Duodenal mucosa (tissue), 2 donors: ENCODE measurements at regions not wholly inside any gene's neighbourhood (a gene's known extent, or its start where the extent isn't known, plus 50 kb on each side); places are given as distances from the start of the nearest gene placed in this dataset.

Experiments used
- H3K27ac ChIP-seq: one replicate; pipeline ENCODE4 v1.7.0; 2013; ENCODE audit warnings: low read depth, low read length
- H3K27me3 ChIP-seq, 2 donors: one replicate each; pipeline ENCODE4 v1.7.0; 2013; ENCODE audit warnings: low read length in 2 of 2, control low read depth in 1 of 2; ENCODE audit not compliant: insufficient read depth in 2 of 2, control insufficient read depth in 1 of 2
- H3K36me3 ChIP-seq, 2 donors: one replicate each; pipeline ENCODE4 v1.7.0; 2013; ENCODE audit warnings: low read length in 2 of 2, control low read depth in 1 of 2; ENCODE audit not compliant: insufficient read depth in 2 of 2, control insufficient read depth in 1 of 2
- H3K4me1 ChIP-seq, 2 donors: one replicate each; pipeline ENCODE4 v1.7.0; 2013; ENCODE audit warnings: low read length in 2 of 2, control low read depth in 1 of 2; ENCODE audit not compliant: insufficient read depth in 2 of 2, control insufficient read depth in 1 of 2
- H3K4me3 ChIP-seq, 2 donors: one replicate each; pipeline ENCODE4 v1.7.0; 2013; ENCODE audit warnings: low read length in 2 of 2, low read depth in 1 of 2
- H3K9ac ChIP-seq, 2 donors: one replicate each; pipeline ENCODE4 v1.7.0; 2013; ENCODE audit warnings: low read length in 2 of 2, low read depth in 1 of 2
- H3K9me3 ChIP-seq, 2 donors: one replicate each; pipeline ENCODE4 v1.7.0; 2013; ENCODE audit warnings: low read length in 2 of 2, control low read depth in 1 of 2; ENCODE audit not compliant: control insufficient read depth in 1 of 2

DNA sequence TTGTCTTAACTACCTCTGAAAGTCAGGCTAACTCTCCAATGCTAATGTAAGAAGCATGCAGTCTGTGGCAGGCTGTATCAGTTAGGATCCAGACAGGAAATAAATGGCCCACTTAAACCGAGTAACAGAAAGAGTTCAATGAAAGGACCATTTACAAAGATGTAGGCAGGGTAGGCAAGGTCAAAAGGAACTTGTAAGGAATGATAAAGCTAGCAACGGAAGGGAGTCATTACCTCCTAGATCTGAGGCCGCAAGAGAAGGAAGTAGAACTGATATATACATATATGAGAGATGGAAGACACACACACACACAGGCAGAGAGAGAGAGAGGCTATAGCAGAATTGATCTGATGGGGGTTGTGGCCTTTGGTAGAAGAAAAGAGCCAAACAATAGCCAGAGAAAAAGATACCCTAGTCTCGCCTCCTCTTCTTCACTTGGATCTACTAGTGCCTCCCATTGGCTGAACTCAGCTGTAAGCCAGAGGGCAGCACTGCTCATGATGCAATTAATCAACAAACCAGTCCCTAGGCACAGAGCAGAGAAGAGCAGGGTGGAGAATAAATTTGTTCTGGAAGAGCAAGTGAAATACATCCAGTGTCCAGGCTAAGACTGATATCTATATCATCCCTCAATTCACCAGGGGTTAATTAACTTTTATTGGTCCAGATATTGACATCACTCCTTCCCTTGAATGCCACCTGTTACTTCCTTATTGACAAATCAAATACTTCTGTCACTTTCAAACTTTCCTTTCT, 91.2 kb downstream of the LSMEM1 start:
- Histone ChIP-seq H3K9ac (no peak overlapping the region), H3K27me3 (no peaks in the 10 kb centered on the region), H3K36me3 (no peaks in the 10 kb centered on the region), H3K27ac (no peak overlapping the region), H3K4me1 (peaks cover 20 to 28% of the 10 kb centered on the region in 2 donors), H3K4me3 (peak overlapping the region; percentile 28 to 42), H3K9me3 (peaks cover 0 to 3% of the 10 kb centered on the region in 2 donors)

DNA sequence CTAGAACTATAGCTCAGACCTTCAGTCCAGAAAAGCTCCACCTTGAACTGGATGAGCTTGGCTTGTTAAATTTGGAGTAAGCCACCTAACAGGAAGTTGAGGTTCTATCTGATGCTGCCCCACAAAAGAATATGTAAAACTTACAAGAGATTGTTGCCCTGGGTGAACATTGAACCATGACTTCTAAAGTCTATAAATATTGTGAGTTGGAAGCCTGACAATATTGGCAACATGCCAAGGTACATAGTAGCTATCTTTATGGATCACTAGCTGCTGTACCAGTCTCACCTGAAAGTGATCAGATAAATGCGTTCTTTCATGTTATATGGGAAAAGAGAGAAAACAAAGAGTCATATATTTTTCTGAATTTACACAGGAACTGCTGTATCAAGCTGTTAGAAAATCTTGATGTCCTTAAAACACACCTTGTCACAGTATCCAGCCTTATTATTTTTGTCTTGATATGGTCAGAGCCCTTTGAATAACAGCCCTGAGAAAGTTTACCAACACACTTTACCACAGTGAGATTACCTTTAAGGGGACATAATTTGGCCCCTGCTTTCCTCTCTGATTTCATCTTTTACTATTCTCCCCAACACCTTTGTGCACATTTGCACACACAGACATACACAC, 92.0 kb downstream of the LSMEM1 start:
- Histone ChIP-seq H3K27ac (no peak overlapping the region), H3K36me3 (no peaks in the 10 kb centered on the region), H3K9me3 (peaks cover 0 to 3% of the 10 kb centered on the region in 2 donors), H3K9ac (no peak overlapping the region), H3K4me1 (peaks cover 16 to 23% of the 10 kb centered on the region in 2 donors), H3K27me3 (no peaks in the 10 kb centered on the region), H3K4me3 (no peak overlapping the region)

DNA sequence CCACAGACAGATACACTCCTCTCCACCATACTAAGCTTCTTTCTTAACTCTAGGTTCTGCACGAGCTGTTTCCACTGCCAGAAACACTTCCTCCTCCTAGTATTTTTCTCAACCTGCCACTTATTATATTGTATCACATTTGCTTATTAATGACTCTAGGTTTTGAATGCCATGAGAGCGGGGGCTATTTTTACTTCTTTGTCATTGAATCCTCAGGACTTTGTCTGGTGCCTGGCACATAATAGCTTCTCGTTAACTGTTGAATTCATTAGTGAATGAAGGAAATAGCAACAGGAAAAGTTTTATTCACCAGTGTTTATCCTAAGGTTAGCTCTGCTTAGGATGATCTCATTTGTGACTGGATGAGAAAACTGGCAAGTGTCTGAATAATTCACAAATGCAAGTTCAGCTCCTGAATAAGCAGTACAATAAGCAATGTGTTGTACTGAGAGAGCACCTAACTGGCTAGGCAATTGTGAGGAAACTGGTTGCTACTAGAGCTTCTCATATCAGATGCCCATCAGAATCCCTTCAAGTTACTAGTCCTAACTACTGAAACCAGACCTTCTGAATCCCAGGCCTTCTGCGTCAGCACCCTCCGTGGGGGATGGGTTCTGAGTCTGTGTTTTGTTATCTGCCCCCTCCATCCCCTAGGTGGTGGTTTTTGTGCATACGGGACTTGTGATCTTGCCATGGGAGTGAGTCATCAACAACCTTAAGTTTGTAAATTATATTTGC, 92.7 kb downstream of the LSMEM1 start:
- no peak overlapping the region for H3K9ac ChIP-seq
- no peaks in the 10 kb centered on the region for H3K27me3 ChIP-seq
- H3K9me3 ChIP-seq, result peaks cover 0 to 3% of the 10 kb centered on the region in 2 donors
- H3K27ac ChIP-seq, result no peak overlapping the region
- H3K36me3 ChIP-seq, result no peaks in the 10 kb centered on the region
- no peak overlapping the region for H3K4me3 ChIP-seq
- H3K4me1 ChIP-seq, result peaks cover 16 to 23% of the 10 kb centered on the region in 2 donors

DNA sequence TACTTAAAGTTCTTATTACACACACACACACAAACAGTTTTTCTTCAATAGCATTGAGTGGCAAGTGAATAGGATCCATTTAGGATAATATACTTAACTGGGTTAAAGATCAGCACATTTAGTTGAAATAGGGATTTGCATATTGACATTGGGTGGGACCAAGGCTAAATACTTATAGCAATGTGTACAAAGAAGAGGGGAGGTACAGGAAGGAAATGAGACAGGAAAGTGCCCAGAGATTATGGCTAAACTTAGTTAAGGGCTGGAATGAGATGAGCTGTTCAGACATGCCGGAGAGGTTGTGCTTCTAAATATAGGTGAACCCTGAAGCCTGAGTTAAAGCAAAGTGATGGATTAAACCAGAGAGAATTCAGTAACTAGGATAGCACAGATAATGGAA, 95.1 kb downstream of the LSMEM1 start:
- Histone ChIP-seq H3K9ac (no peak overlapping the region), H3K27ac (no peak overlapping the region), H3K4me3 (no peak overlapping the region), H3K4me1 (peaks cover 16 to 22% of the 10 kb centered on the region in 2 donors), H3K27me3 (no peaks in the 10 kb centered on the region), H3K36me3 (no peaks in the 10 kb centered on the region), H3K9me3 (peaks cover 9% of the 10 kb centered on the region in 2 donors)

DNA sequence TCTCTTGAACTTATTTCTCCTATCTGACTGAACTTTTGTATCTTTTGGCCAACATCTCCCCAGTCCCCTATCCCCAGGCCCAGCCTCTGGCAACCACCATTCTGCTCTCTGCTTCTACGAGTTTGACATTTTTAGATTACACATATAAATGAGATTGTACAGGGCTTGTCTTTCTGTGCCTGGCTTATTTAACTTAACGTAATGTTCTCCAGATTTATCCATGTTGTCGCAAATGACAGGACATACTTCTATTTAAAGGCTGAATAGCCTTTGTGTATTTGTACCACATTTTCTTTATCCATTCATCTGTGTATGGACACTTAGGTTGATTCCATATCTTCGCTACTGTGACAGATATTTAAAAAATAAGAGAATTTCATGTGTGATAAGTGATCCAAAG, 98.6 kb downstream of the LSMEM1 start:
- H3K27me3 ChIP-seq, result no peaks in the 10 kb centered on the region
- H3K36me3 ChIP-seq, result no peaks in the 10 kb centered on the region
- no peak overlapping the region for H3K4me3 ChIP-seq

DNA sequence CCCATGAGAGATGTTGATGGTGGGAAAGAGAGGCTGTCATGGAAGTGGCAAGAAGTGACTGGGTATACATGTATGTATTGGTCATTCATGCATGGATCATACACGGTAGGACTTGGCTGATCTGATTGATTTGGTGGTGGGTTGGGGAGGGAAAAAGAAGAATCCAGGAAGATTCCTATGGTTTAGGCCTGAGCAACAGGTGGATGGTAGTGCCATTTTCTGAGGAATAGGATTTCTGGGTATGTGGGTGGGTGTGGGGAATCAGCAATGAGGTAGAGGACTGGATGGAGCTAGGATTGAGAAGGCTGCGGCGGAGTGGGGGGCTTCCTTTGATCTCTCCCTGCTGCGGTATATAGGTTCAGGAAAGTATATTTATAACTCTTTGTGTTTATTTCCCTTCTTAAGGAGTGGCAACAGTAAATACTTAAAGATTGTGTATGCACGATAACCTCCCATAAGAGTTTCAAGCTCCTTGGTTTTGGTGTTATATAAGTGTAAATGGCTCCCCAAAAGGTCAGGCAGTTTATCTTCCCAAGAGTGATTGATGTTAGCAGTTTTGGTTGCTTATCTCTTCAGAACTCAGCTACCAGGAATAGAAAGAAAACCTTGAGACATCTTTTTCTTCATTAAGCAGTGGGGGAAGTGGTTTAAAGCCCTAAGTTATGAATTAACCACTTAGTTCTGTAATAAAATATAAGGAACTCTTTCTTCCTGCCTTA, 100.1 kb downstream of the LSMEM1 start:
- H3K9me3 ChIP-seq, result peaks cover 9% of the 10 kb centered on the region in 2 donors
- no peaks in the 10 kb centered on the region for H3K27me3 ChIP-seq
- H3K9ac ChIP-seq, result no peak overlapping the region
- peaks cover 0 to 16% of the 10 kb centered on the region in 2 donors for H3K4me1 ChIP-seq
- no peaks in the 10 kb centered on the region for H3K36me3 ChIP-seq
- H3K4me3 ChIP-seq, result no peak overlapping the region
- no peak overlapping the region for H3K27ac ChIP-seq

More for the DNA sequence above, 98.6 kb downstream of the LSMEM1 start:
- Histone ChIP-seq H3K27ac (no peak overlapping the region), H3K9ac (no peak overlapping the region), H3K9me3 (peaks cover 9% of the 10 kb centered on the region in 2 donors), H3K4me1 (peaks cover 0 to 16% of the 10 kb centered on the region in 2 donors)

DNA sequence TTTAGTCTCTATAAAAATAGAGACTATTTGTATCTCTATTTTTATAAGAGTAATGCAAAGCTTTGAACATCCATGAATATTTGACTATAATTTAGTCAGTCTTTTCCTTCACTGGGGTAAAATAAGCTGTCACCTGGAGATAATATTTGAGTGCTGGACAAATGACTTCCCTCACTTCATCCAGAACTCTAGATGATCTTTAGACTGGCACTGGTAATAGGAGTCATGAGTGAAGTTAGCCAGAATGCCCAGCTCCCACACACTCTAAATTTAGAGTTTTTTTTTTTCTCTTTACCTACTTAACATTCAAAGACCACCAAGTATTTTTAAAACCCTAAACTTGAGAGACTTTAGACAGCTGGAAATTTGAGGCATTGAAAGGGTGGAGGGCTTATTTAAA, 100.7 kb downstream of the LSMEM1 start:
- Histone ChIP-seq H3K9me3 (peaks cover 7 to 9% of the 10 kb centered on the region in 2 donors), H3K36me3 (no peaks in the 10 kb centered on the region), H3K4me3 (no peak overlapping the region), H3K27me3 (no peaks in the 10 kb centered on the region), H3K27ac (no peak overlapping the region), H3K4me1 (peaks cover 0 to 16% of the 10 kb centered on the region in 2 donors), H3K9ac (no peak overlapping the region)

DNA sequence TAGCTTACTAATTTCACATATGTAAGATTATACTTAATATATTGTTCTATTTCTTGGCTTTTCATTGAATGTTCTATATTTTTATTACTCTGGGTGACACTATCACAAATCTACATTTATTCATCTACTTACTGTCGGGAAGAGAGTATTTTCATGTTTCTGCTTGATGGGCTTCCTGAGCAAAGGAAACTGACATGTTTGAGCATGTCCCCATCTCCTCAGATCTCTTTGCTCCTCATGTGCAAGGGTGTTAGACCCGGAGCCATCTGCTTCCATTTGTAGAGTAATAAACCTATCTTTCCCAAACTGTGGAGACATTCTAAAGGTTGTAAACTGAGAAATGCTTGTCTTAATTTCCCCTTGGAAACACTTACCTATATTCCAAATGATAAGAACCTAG, 103.5 kb downstream of the LSMEM1 start:
- H3K36me3 ChIP-seq, result no peaks in the 10 kb centered on the region
- H3K4me3 ChIP-seq, result no peak overlapping the region
- H3K9ac ChIP-seq, result no peak overlapping the region

DNA sequence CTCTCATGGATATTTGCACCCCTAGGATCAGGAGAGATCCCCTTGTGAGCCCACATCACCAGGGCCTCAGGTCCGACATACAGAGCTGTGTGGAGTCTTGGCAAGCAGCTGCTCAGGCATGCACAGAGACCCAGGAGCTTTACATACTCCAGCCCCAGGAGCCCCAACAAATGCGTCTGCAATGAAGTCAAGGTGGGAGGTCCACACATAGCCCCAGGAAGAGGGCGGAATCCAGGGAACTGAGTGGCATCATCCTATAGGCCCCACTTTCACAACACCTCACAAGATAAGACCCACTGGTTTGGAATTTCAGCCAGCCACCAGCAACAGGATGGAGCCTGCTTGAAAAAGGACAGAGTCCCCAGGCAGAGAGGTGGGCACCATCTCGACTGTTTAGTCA, 106.7 kb downstream of the LSMEM1 start:
- H3K4me3 ChIP-seq, result no peak overlapping the region
- no peaks in the 10 kb centered on the region for H3K4me1 ChIP-seq
- H3K36me3 ChIP-seq, result no peaks in the 10 kb centered on the region
- no peaks in the 10 kb centered on the region for H3K9me3 ChIP-seq
- no peak overlapping the region for H3K9ac ChIP-seq
- no peaks in the 10 kb centered on the region for H3K27me3 ChIP-seq
- no peak overlapping the region for H3K27ac ChIP-seq

More for the DNA sequence above, 103.5 kb downstream of the LSMEM1 start:
- H3K4me1 ChIP-seq, result peaks cover 0 to 16% of the 10 kb centered on the region in 2 donors
- H3K27ac ChIP-seq, result no peak overlapping the region
- H3K27me3 ChIP-seq, result no peaks in the 10 kb centered on the region
- peaks cover 6 to 9% of the 10 kb centered on the region in 2 donors for H3K9me3 ChIP-seq
